SHP77 treated with DMSO at 0.1 percent for 48 hours (cell line): ENCODE measurements at regions not wholly inside any gene's neighbourhood (a gene's known extent, or its start where the extent isn't known, plus 50 kb on each side); places are given as distances from the start of the nearest gene placed in this dataset.

Source experiments
- DNase-seq: peaks from one replicate; lab custom pipeline; 2025; lab: John Stamatoyannopoulos, UW

- no peak for DNase-seq
Measured at GRCh38 chr3:59580996-59581395, 531.2 kb upstream of the CFAP20DC start.

GRCh38 chr3:59580499-59580898, 530.7 kb upstream of the CFAP20DC start:
- no peak for DNase-seq

GRCh38 chr3:59578129-59578528, 528.3 kb upstream of the CFAP20DC start:
- DNase-seq, result no peak

- no peak for DNase-seq
Measured at GRCh38 chr3:59576606-59577005, 526.8 kb upstream of the CFAP20DC start.

- DNase-seq, result peak; percentile 52
Measured at GRCh38 chr3:59575113-59576001, 525.5 kb upstream of the CFAP20DC start.

- no peak for DNase-seq
Measured at GRCh38 chr3:59573911-59574310, 524.1 kb upstream of the CFAP20DC start.

- DNase-seq, result no peak
Measured at GRCh38 chr3:59572106-59572505, 522.3 kb upstream of the CFAP20DC start.

- DNase-seq, result no peak
Measured at GRCh38 chr3:59570806-59571205, 521.0 kb upstream of the CFAP20DC start.

GRCh38 chr3:59567661-59568060, 517.8 kb upstream of the CFAP20DC start:
- DNase-seq, result no peak

GRCh38 chr3:59566481-59566975, 516.7 kb upstream of the CFAP20DC start:
- DNase-seq, result no peak

- no peak for DNase-seq
Measured at GRCh38 chr3:59565125-59565524, 515.3 kb upstream of the CFAP20DC start.

GRCh38 chr3:59563966-59564365, 514.1 kb upstream of the CFAP20DC start:
- DNase-seq, result no peak

- no peak for DNase-seq
Measured at GRCh38 chr3:59563072-59563605, 513.3 kb upstream of the CFAP20DC start.

- no peak for DNase-seq
Measured at GRCh38 chr3:59559721-59560435, 510.1 kb upstream of the CFAP20DC start.

- DNase-seq, result no peak
Measured at GRCh38 chr3:59558906-59559720, 509.3 kb upstream of the CFAP20DC start.

- no peak for DNase-seq
Measured at GRCh38 chr3:59555593-59556315, 505.9 kb upstream of the CFAP20DC start.

GRCh38 chr3:59553076-59553475, 503.3 kb upstream of the CFAP20DC start:
- DNase-seq, result no peak

GRCh38 chr3:59551834-59552233, 502.0 kb upstream of the CFAP20DC start:
- no peak for DNase-seq

GRCh38 chr3:59549962-59550361, 500.1 kb upstream of the CFAP20DC start:
- no peak for DNase-seq

- DNase-seq, result no peak
Measured at GRCh38 chr3:59547874-59548273, 498.0 kb upstream of the CFAP20DC start.

GRCh38 chr3:59546522-59546921, 496.7 kb upstream of the CFAP20DC start:
- no peak for DNase-seq
